Fibroblast of lung (primary cell): ENCODE measurements at regions not wholly inside any gene's neighbourhood (a gene's known extent, or its start where the extent isn't known, plus 50 kb on each side); places are given as distances from the start of the nearest gene placed in this dataset.
A peak's percentile ranks its signal among the peaks of the same experiment; 100 is the strongest.

Source experiments
- DNase-seq, 2 donors: peaks; one replicate each; pipeline versions ENCODE4 v3.0.0 to v3.0.0-alpha.2; 2010; ENCODE audit warnings: low read depth in 2 of 2
- H2AFZ ChIP-seq: 2 replicates; pipeline ENCODE4 v1.5.1; 2012; ENCODE audit warnings: low read length, control low read depth, inconsistent platforms
- H3K27ac ChIP-seq: 2 replicates; pipeline ENCODE4 v1.5.1; 2011; ENCODE audit warnings: low read length, control low read depth; ENCODE audit not compliant: insufficient read depth
- H3K27me3 ChIP-seq: 2 replicates; pipeline ENCODE4 v1.5.1; 2011; ENCODE audit warnings: mild to moderate bottlenecking, low read length; ENCODE audit not compliant: control insufficient read depth, insufficient read depth
- H3K36me3 ChIP-seq: 2 replicates; pipeline ENCODE4 v1.5.1; 2011; ENCODE audit warnings: low read length; ENCODE audit not compliant: control insufficient read depth, insufficient read depth
- H3K4me1 ChIP-seq: 2 replicates; pipeline ENCODE4 v1.5.1; 2011; ENCODE audit warnings: low read length; ENCODE audit not compliant: control insufficient read depth, insufficient read depth; ENCODE audit errors: extremely low read depth
- H3K4me2 ChIP-seq: 2 replicates; pipeline ENCODE4 v1.5.1; 2011; ENCODE audit warnings: low read length, control low read depth; ENCODE audit not compliant: insufficient read depth; ENCODE audit errors: extremely low read depth
- H3K4me3 ChIP-seq, 4 experiments: fragments of 200-600 bp in 1 of 4; sonication (generic) in 1 of 4; replicated peaks in 1 of 4; 2 replicates each; pipeline ENCODE4 v1.5.1; 2011 to 2016; ENCODE audit warnings: low read length in 4 of 4, low read depth in 3 of 4, mild to moderate bottlenecking in 3 of 4, control low read depth in 2 of 4, inconsistent platforms in 1 of 4, mixed read lengths in 1 of 4; ENCODE audit not compliant: insufficient read depth in 1 of 4; ENCODE audit errors: control extremely low read depth in 1 of 4
- H3K79me2 ChIP-seq: 2 replicates; pipeline ENCODE4 v1.5.1; 2012; ENCODE audit warnings: mild to moderate bottlenecking, low read length, inconsistent platforms; ENCODE audit not compliant: control insufficient read depth, insufficient read depth
- H3K9ac ChIP-seq: 2 replicates; pipeline ENCODE4 v1.5.1; 2011; ENCODE audit warnings: mild to moderate bottlenecking, low read length, control low read depth; ENCODE audit not compliant: insufficient read depth
- H3K9me3 ChIP-seq: 2 replicates; pipeline ENCODE4 v1.5.1; 2012; ENCODE audit warnings: low read depth, low read length; ENCODE audit not compliant: control insufficient read depth, insufficient read depth
- H4K20me1 ChIP-seq: 2 replicates; pipeline ENCODE4 v1.5.1; 2011; ENCODE audit warnings: low read length; ENCODE audit not compliant: control insufficient read depth, insufficient read depth; ENCODE audit errors: extremely low read depth
- CTCF ChIP-seq, 2 donors: IDR thresholded peaks in 1 of 2; conservative IDR thresholded peaks in 1 of 2; 1 replicate in 1 of 2; 2 replicates in 1 of 2; pipeline ENCODE4 v1.5.1; 2011 to 2012; ENCODE audit warnings: low read length in 2 of 2, control low read depth in 1 of 2, inconsistent platforms in 1 of 2, low read depth in 1 of 2, mild to moderate bottlenecking in 1 of 2
- EZH2 ChIP-seq: IDR thresholded peaks from 2 replicates; pipeline ENCODE4 v1.5.1; 2012; ENCODE audit warnings: low read length, control low read depth, mild to moderate bottlenecking; ENCODE audit errors: missing control alignments

DNA sequence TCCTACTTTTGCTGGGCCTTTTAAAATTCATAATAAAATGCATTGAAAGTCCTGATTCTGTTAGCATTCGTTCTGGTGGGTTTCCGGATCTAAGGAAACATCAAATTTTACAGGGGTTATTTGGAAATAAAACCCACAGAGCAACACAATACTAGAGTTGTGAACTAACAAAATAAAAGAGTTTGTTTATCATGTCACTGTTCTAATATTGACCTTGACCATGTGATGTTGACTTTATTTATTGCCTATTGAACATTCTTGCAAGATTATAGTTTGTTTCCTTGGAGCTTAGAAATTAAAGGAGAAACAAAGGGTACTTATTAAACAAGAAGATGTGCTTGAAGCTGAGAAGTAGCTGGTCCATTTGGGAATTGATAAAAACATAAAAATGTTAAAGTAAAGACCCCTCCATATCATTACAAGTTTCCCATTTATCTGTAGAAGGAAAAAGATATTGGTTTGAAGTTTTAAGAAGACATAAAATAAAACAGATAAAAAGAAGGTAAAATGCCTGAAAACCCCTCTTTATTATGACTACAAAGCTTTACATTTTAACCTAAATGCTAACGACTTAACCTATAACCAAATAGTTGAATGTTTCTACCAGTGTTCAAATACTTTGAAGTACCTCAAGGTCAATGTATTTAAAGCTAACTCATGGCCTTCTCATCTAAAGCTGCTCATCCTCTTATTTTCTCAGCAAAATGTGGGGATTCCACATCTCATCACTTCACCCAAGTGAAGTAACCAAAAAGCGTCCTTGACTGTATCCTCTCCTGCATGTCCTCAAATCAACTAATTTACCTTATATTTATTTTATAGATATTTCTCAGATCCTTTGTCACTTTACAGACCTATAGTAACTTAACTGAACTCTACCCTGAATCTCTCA lies 179.6 kb downstream of the GASK1B start:
- no peak overlapping the region for H3K27ac ChIP-seq
- DNase-seq, result no peak
- no peaks in the 10 kb centered on the region for H3K27me3 ChIP-seq
- H3K9ac ChIP-seq, result no peak overlapping the region
- TF ChIP-seq EZH2, result no peak
- no peak for TF ChIP-seq CTCF (conservative IDR thresholded peaks at IDR 0.05 in 1 of 2, IDR thresholded peaks at IDR 0.05 in 1 of 2; ENCODE audit: low read depth in 1 of 2, low read length in 2 of 2)
- no peaks in the 10 kb centered on the region for H4K20me1 ChIP-seq
- H2AFZ ChIP-seq, result no peak overlapping the region
- peaks cover 2% of the 10 kb centered on the region for H3K4me1 ChIP-seq
- no peak overlapping the region for H3K4me3 ChIP-seq
- no peak overlapping the region for H3K4me2 ChIP-seq
- H3K36me3 ChIP-seq, result no peaks in the 10 kb centered on the region
- H3K79me2 ChIP-seq, result no peaks in the 10 kb centered on the region
- no peaks in the 10 kb centered on the region for H3K9me3 ChIP-seq

DNA sequence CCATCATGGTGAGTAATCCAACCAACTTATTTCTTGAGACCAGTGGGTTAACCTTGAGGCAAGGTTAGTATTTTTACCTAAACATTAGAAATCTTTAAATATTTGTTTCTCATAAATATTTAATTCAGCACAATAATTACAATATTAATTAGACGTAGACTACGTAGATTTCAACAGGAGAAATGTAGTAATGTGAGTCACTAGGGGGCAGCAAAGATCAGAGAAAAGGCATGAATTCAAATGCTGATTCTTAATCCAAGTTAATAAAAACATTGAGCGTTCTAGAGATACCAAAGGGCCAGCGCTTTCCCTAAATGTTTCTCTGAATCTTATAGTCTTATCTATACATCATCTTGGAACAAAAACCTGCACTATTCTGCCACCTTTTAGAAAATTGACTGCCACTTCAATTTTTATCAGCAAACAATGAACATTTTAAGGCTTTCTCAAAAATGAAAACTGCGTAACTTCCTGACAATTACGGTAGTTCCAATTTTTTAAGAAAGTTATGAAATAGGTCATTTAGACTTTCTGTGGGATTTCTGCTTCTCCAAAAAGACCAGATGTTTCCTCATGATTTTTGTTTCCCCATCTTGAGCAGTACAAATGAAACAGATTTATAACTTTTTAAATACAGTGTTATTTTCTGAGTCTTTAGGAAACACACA lies 180.7 kb downstream of the GASK1B start:
- Histone ChIP-seq H3K9me3 (no peaks in the 10 kb centered on the region), H3K27ac (no peak overlapping the region), H3K4me3 (peak overlapping the region in 3 of 4 experiments; percentile 41 to 45 (median 42)), H3K4me1 (peaks cover 2% of the 10 kb centered on the region), H3K27me3 (no peaks in the 10 kb centered on the region), H2AFZ (peak overlapping the region; percentile 48), H4K20me1 (no peaks in the 10 kb centered on the region), H3K9ac (no peak overlapping the region), H3K79me2 (no peaks in the 10 kb centered on the region), H3K36me3 (no peaks in the 10 kb centered on the region), H3K4me2 (peak overlapping the region; percentile 75)
- peak; percentile 45 to 55 for TF ChIP-seq CTCF (conservative IDR thresholded peaks at IDR 0.05 in 1 of 2, IDR thresholded peaks at IDR 0.05 in 1 of 2; ENCODE audit: low read depth in 1 of 2, low read length in 2 of 2)
- no peak for TF ChIP-seq EZH2
- DNase-seq, result peak; percentile 62 to 91

DNA sequence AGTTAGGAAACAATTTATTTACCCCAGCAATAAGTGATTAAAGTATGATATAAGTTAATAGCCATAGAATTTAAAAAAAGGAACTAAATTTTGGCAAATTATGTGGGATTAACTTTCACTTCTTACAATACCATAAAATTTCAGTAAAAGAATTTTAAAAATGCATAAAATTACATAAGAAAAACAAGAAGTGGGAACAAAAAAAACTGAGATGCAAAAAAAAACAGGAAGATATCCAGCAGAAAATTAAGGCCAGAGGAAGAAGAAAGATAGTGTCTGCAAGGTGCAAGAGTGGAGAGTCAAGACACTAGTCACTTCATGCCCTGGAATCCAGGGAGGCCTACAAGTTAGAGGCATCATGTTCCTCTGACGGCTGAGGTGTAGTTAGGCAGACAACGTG lies 184.2 kb downstream of the GASK1B start:
- Histone ChIP-seq H4K20me1 (no peaks in the 10 kb centered on the region), H3K4me3 (no peak overlapping the region), H3K9me3 (no peaks in the 10 kb centered on the region), H3K36me3 (no peaks in the 10 kb centered on the region), H3K9ac (no peak overlapping the region), H3K4me1 (no peaks in the 10 kb centered on the region), H3K27me3 (no peaks in the 10 kb centered on the region), H3K4me2 (no peak overlapping the region), H3K79me2 (no peaks in the 10 kb centered on the region), H2AFZ (no peak overlapping the region), H3K27ac (no peak overlapping the region)
- no peak for DNase-seq
- no peak for TF ChIP-seq EZH2
- TF ChIP-seq CTCF (conservative IDR thresholded peaks at IDR 0.05 in 1 of 2, IDR thresholded peaks at IDR 0.05 in 1 of 2; ENCODE audit: low read depth in 1 of 2, low read length in 2 of 2), result no peak
